WTC11 (cell line): ENCODE measurements at regions not wholly inside any gene's neighbourhood (a gene's known extent, or its start where the extent isn't known, plus 50 kb on each side); places are given as distances from the start of the nearest gene placed in this dataset.

Experiments
- ATAC-seq: fragments of 200-7000 bp; cut with Tn5 transposase; 2 replicates; pipeline ENCODE4 v1.10.0; 2021; ENCODE audit warnings: mild to moderate bottlenecking, moderate library complexity
- CTCF ChIA-PET: fragments of 300-600 bp; sonication (Branson Sonifier 250); formaldehyde crosslinking; loops from one replicate; lab custom pipeline; 2021; ENCODE audit warnings: antibody characterized with exemption; lab: Charles Lee
- POLR2A ChIA-PET: fragments of 350-600 bp; sonication (Branson Sonifier 250); formaldehyde crosslinking; loops from one replicate; lab custom pipeline; 2021; ENCODE audit warnings: antibody characterized with exemption; lab: Charles Lee
- DNase-seq: peaks from one replicate; pipeline ENCODE4 v3.0.0; 2021; ENCODE audit warnings: low spot score
- H3K27ac Mint-ChIP-seq: 2 replicates; pipeline ENCODE4 v1.8.0; 2021; ENCODE audit warnings: mixed read lengths
- H3K27me3 Mint-ChIP-seq: 2 replicates; pipeline ENCODE4 v1.8.0; 2021; ENCODE audit warnings: low read depth, mild to moderate bottlenecking, moderate library complexity, mixed read lengths
- H3K36me3 Mint-ChIP-seq: 2 replicates; pipeline ENCODE4 v1.8.0; 2021; ENCODE audit warnings: mixed read lengths
- H3K4me1 Mint-ChIP-seq: 2 replicates; pipeline ENCODE4 v1.8.0; 2022; ENCODE audit warnings: mixed read lengths
- H3K4me3 Mint-ChIP-seq: 2 replicates; pipeline ENCODE4 v1.8.0; 2021; ENCODE audit warnings: mild to moderate bottlenecking, moderate library complexity, mixed read lengths
- H3K9me3 Mint-ChIP-seq: 2 replicates; pipeline ENCODE4 v1.8.0; 2021; ENCODE audit warnings: mixed read lengths
- EMX1 ChIP-seq: fragments of 250-450 bp; sonication (Bioruptor Pico); IDR thresholded peaks from 2 replicates; pipeline ENCODE4 v1.8.0; 2021; ENCODE audit warnings: mild to moderate bottlenecking
- FOXP1 ChIP-seq: sonication (generic); formaldehyde crosslinking; IDR thresholded peaks from 2 replicates; pipeline ENCODE4 v1.8.0; 2022; ENCODE audit warnings: missing genetic modification reagents, mild to moderate bottlenecking, moderate library complexity, borderline replicate concordance
- JUN ChIP-seq: sonication (generic); formaldehyde crosslinking; IDR thresholded peaks from 2 replicates; pipeline ENCODE4 v1.8.0; 2023; ENCODE audit warnings: mild to moderate bottlenecking, missing genetic modification reagents
- NFYB ChIP-seq: sonication (generic); formaldehyde crosslinking; conservative IDR thresholded peaks from 2 replicates; pipeline ENCODE4 v1.8.0; 2022; ENCODE audit warnings: low read depth, missing genetic modification reagents
- NR2C2 ChIP-seq: sonication (generic); formaldehyde crosslinking; IDR thresholded peaks from 2 replicates; pipeline ENCODE4 v1.8.0; 2022; ENCODE audit warnings: mild to moderate bottlenecking, missing genetic modification reagents
- ZNF263 ChIP-seq: sonication (generic); formaldehyde crosslinking; IDR thresholded peaks from 2 replicates; pipeline ENCODE4 v1.8.1; 2022; ENCODE audit warnings: low read depth, mild to moderate bottlenecking, moderate library complexity, missing genetic modification reagents
- ZNF396 ChIP-seq: fragments of 250-450 bp; sonication (Bioruptor Pico); IDR thresholded peaks from 2 replicates; pipeline ENCODE4 v1.8.0; 2021; ENCODE audit warnings: mild to moderate bottlenecking, moderate library complexity, borderline replicate concordance
- TF ChIP-seq, protein P1 (sequence below): fragments of 250-450 bp; sonication (Bioruptor Pico); IDR thresholded peaks from 2 replicates; pipeline ENCODE4 v1.9.0; 2021; ENCODE audit warnings: mild to moderate bottlenecking, borderline replicate concordance
- TF ChIP-seq, protein P2 (sequence below): sonication (generic); formaldehyde crosslinking; IDR thresholded peaks from 2 replicates; pipeline ENCODE4 v1.8.0; 2023; ENCODE audit warnings: missing genetic modification reagents
- TF ChIP-seq, protein P3 (sequence below): sonication (generic); formaldehyde crosslinking; IDR thresholded peaks from 2 replicates; pipeline ENCODE4 v1.8.0; 2022; ENCODE audit warnings: mild to moderate bottlenecking, missing genetic modification reagents
- TF ChIP-seq, protein P4 (sequence below): fragments of 250-450 bp; sonication (Bioruptor Pico); IDR thresholded peaks from 2 replicates; pipeline ENCODE4 v2.1.2; 2022; ENCODE audit warnings: mild to moderate bottlenecking, moderate library complexity
- TF ChIP-seq, protein P5 (sequence below): sonication (generic); formaldehyde crosslinking; IDR thresholded peaks from 2 replicates; pipeline ENCODE4 v1.8.0; 2023; ENCODE audit warnings: mild to moderate bottlenecking, missing genetic modification reagents
- TF ChIP-seq, protein P6 (sequence below): sonication (generic); formaldehyde crosslinking; IDR thresholded peaks from 2 replicates; pipeline ENCODE4 v1.8.0; 2022; ENCODE audit warnings: missing genetic modification reagents
- TF ChIP-seq, protein P7 (sequence below): sonication (generic); formaldehyde crosslinking; conservative IDR thresholded peaks from 2 replicates; pipeline ENCODE4 v1.8.1; 2023; ENCODE audit warnings: mild to moderate bottlenecking, low read depth, missing genetic modification reagents, moderate library complexity
- TF ChIP-seq, protein P8 (sequence below): fragments of 250-450 bp; sonication (Bioruptor Pico); IDR thresholded peaks from 2 replicates; pipeline ENCODE4 v1.8.0; 2021; ENCODE audit warnings: mild to moderate bottlenecking

DNA sequence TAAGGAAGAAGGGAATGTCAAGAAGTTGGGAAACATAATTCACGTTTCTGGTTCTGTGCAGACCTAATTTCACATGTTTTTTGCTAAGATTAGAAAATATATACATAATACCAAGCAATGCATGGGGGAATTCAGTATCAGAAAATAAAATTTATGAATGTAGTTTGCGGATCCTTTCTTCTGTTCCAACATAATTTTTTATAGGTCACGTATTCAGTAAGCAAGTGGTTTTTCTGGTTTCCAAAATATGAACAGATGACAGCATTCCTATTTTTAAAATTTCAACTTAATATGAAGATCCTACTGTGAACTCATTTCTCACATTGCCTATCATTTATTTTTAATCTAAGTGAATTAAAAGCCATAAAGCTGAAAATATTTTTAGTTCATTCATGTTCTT is 560.0 kb upstream of the NRG3 start (continued):
- TF ChIP-seq, protein P1, sequence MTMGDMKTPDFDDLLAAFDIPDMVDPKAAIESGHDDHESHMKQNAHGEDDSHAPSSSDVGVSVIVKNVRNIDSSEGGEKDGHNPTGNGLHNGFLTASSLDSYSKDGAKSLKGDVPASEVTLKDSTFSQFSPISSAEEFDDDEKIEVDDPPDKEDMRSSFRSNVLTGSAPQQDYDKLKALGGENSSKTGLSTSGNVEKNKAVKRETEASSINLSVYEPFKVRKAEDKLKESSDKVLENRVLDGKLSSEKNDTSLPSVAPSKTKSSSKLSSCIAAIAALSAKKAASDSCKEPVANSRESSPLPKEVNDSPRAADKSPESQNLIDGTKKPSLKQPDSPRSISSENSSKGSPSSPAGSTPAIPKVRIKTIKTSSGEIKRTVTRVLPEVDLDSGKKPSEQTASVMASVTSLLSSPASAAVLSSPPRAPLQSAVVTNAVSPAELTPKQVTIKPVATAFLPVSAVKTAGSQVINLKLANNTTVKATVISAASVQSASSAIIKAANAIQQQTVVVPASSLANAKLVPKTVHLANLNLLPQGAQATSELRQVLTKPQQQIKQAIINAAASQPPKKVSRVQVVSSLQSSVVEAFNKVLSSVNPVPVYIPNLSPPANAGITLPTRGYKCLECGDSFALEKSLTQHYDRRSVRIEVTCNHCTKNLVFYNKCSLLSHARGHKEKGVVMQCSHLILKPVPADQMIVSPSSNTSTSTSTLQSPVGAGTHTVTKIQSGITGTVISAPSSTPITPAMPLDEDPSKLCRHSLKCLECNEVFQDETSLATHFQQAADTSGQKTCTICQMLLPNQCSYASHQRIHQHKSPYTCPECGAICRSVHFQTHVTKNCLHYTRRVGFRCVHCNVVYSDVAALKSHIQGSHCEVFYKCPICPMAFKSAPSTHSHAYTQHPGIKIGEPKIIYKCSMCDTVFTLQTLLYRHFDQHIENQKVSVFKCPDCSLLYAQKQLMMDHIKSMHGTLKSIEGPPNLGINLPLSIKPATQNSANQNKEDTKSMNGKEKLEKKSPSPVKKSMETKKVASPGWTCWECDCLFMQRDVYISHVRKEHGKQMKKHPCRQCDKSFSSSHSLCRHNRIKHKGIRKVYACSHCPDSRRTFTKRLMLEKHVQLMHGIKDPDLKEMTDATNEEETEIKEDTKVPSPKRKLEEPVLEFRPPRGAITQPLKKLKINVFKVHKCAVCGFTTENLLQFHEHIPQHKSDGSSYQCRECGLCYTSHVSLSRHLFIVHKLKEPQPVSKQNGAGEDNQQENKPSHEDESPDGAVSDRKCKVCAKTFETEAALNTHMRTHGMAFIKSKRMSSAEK (CRISPR knock-in tag): no peak
- TF ChIP-seq, protein P2, sequence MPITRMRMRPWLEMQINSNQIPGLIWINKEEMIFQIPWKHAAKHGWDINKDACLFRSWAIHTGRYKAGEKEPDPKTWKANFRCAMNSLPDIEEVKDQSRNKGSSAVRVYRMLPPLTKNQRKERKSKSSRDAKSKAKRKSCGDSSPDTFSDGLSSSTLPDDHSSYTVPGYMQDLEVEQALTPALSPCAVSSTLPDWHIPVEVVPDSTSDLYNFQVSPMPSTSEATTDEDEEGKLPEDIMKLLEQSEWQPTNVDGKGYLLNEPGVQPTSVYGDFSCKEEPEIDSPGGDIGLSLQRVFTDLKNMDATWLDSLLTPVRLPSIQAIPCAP (CRISPR knock-in tag): no peak
- TF ChIP-seq ZNF396 (CRISPR knock-in tag) (no peak), NR2C2 (CRISPR knock-in tag) (no peak), ZNF263 (CRISPR knock-in tag) (no peak), JUN (no peak), EMX1 (no peak)
- TF ChIP-seq, protein P3, sequence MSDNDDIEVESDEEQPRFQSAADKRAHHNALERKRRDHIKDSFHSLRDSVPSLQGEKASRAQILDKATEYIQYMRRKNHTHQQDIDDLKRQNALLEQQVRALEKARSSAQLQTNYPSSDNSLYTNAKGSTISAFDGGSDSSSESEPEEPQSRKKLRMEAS (CRISPR knock-in tag): no peak
- TF ChIP-seq, protein P4, sequence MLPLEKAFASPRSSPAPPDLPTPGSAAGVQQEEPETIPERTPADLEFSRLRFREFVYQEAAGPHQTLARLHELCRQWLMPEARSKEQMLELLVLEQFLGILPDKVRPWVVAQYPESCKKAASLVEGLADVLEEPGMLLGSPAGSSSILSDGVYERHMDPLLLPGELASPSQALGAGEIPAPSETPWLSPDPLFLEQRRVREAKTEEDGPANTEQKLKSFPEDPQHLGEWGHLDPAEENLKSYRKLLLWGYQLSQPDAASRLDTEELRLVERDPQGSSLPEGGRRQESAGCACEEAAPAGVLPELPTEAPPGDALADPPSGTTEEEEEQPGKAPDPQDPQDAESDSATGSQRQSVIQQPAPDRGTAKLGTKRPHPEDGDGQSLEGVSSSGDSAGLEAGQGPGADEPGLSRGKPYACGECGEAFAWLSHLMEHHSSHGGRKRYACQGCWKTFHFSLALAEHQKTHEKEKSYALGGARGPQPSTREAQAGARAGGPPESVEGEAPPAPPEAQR (CRISPR knock-in tag): no peak

DNA sequence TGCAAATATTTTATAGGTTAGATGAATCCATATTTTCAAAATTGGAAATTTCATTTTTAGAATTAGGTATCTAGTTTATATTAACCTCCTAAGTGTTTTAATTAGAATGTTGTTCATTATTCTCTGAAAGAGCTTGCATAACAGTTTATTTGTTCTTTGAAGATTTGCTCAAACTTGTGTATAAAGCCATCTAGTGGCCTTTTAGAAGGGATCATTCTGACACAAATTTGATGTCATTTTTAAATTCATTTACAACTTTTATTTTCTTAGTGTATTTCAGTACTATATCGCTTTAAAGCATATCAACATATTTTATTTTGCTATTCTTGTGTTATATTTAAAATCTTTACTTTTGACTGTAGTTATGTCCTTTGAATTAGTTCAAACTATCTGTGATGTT is 527.0 kb upstream of the NRG3 start:
- CTCF ChIA-PET: no interaction called here

DNA sequence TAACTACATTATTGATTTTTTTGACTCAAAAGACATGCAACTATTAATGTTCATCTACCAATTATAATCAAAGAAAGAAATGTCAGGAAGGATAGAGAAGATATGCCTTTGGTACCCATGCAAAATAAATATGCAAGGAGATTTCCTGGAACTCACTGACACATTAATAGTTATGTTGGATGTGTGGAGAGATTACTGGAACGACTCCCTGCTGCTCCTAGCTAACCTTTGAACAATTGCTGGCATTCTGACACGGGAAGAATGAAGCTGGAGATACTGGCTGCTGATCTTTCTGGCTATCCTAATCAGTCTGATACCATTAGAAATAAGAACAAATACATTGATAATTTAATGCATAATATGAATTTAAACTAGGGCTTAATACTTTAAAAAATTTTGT is 507.9 kb upstream of the NRG3 start:
- ChIA-PET CTCF (no interaction called here), POLR2A (no interaction called here)
- Mint-ChIP-seq H3K4me3 (no peak overlapping the region), H3K4me1 (no peaks in the 10 kb centered on the region), H3K9me3 (peaks cover 13% of the 10 kb centered on the region), H3K27me3 (no peaks in the 10 kb centered on the region), H3K36me3 (no peaks in the 10 kb centered on the region), H3K27ac (no peak overlapping the region)
- ATAC-seq: no peak
- DNase-seq: no peak
- TF ChIP-seq FOXP1 (CRISPR knock-in tag): no peak
- TF ChIP-seq, protein P5, sequence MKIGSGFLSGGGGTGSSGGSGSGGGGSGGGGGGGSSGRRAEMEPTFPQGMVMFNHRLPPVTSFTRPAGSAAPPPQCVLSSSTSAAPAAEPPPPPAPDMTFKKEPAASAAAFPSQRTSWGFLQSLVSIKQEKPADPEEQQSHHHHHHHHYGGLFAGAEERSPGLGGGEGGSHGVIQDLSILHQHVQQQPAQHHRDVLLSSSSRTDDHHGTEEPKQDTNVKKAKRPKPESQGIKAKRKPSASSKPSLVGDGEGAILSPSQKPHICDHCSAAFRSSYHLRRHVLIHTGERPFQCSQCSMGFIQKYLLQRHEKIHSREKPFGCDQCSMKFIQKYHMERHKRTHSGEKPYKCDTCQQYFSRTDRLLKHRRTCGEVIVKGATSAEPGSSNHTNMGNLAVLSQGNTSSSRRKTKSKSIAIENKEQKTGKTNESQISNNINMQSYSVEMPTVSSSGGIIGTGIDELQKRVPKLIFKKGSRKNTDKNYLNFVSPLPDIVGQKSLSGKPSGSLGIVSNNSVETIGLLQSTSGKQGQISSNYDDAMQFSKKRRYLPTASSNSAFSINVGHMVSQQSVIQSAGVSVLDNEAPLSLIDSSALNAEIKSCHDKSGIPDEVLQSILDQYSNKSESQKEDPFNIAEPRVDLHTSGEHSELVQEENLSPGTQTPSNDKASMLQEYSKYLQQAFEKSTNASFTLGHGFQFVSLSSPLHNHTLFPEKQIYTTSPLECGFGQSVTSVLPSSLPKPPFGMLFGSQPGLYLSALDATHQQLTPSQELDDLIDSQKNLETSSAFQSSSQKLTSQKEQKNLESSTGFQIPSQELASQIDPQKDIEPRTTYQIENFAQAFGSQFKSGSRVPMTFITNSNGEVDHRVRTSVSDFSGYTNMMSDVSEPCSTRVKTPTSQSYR (CRISPR knock-in tag): no peak
- TF ChIP-seq, protein P6, sequence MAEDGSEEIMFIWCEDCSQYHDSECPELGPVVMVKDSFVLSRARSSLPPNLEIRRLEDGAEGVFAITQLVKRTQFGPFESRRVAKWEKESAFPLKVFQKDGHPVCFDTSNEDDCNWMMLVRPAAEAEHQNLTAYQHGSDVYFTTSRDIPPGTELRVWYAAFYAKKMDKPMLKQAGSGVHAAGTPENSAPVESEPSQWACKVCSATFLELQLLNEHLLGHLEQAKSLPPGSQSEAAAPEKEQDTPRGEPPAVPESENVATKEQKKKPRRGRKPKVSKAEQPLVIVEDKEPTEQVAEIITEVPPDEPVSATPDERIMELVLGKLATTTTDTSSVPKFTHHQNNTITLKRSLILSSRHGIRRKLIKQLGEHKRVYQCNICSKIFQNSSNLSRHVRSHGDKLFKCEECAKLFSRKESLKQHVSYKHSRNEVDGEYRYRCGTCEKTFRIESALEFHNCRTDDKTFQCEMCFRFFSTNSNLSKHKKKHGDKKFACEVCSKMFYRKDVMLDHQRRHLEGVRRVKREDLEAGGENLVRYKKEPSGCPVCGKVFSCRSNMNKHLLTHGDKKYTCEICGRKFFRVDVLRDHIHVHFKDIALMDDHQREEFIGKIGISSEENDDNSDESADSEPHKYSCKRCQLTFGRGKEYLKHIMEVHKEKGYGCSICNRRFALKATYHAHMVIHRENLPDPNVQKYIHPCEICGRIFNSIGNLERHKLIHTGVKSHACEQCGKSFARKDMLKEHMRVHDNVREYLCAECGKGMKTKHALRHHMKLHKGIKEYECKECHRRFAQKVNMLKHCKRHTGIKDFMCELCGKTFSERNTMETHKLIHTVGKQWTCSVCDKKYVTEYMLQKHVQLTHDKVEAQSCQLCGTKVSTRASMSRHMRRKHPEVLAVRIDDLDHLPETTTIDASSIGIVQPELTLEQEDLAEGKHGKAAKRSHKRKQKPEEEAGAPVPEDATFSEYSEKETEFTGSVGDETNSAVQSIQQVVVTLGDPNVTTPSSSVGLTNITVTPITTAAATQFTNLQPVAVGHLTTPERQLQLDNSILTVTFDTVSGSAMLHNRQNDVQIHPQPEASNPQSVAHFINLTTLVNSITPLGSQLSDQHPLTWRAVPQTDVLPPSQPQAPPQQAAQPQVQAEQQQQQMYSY (CRISPR knock-in tag): no peak
- TF ChIP-seq, protein P7, sequence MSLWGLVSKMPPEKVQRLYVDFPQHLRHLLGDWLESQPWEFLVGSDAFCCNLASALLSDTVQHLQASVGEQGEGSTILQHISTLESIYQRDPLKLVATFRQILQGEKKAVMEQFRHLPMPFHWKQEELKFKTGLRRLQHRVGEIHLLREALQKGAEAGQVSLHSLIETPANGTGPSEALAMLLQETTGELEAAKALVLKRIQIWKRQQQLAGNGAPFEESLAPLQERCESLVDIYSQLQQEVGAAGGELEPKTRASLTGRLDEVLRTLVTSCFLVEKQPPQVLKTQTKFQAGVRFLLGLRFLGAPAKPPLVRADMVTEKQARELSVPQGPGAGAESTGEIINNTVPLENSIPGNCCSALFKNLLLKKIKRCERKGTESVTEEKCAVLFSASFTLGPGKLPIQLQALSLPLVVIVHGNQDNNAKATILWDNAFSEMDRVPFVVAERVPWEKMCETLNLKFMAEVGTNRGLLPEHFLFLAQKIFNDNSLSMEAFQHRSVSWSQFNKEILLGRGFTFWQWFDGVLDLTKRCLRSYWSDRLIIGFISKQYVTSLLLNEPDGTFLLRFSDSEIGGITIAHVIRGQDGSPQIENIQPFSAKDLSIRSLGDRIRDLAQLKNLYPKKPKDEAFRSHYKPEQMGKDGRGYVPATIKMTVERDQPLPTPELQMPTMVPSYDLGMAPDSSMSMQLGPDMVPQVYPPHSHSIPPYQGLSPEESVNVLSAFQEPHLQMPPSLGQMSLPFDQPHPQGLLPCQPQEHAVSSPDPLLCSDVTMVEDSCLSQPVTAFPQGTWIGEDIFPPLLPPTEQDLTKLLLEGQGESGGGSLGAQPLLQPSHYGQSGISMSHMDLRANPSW (CRISPR knock-in tag): no peak
- no peak for TF ChIP-seq NFYB (CRISPR knock-in tag)

More for the DNA sequence above, 527.0 kb upstream of the NRG3 start:
- DNase-seq (no peak), ATAC-seq (no peak)
- Mint-ChIP-seq H3K27ac (no peak overlapping the region), H3K9me3 (peaks cover 7% of the 10 kb centered on the region), H3K4me3 (no peak overlapping the region), H3K36me3 (0 out of 2 replicates have a peak, but pooled peaks cover 3% of the 10 kb centered on the region), H3K27me3 (no peaks in the 10 kb centered on the region), H3K4me1 (no peaks in the 10 kb centered on the region)
- POLR2A ChIA-PET: no interaction called here
- TF ChIP-seq, protein P8, sequence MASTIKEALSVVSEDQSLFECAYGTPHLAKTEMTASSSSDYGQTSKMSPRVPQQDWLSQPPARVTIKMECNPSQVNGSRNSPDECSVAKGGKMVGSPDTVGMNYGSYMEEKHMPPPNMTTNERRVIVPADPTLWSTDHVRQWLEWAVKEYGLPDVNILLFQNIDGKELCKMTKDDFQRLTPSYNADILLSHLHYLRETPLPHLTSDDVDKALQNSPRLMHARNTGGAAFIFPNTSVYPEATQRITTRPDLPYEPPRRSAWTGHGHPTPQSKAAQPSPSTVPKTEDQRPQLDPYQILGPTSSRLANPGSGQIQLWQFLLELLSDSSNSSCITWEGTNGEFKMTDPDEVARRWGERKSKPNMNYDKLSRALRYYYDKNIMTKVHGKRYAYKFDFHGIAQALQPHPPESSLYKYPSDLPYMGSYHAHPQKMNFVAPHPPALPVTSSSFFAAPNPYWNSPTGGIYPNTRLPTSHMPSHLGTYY: no peak
